HG03460 (cell line): ENCODE measurements at regions not wholly inside any gene's neighbourhood (a gene's known extent, or its start where the extent isn't known, plus 50 kb on each side); places are given as distances from the start of the nearest gene placed in this dataset.
"Not testable (repeated sequence)": the region's sequence is repeated elsewhere in the genome, so short reads cannot be mapped to it uniquely, and the experiment has no call there.

Source experiments
- ATAC-seq: cut with Tn5 transposase; IDR thresholded peaks from one replicate; pipeline ENCODE4 v1.9.1; 2021; ENCODE audit not compliant: unreplicated experiment

GRCh38 chrX:78603908-78604307, 55.2 kb downstream of the RTL3 start:
- no peak for ATAC-seq

- ATAC-seq: no peak
Observed at GRCh38 chrX:78595901-78596502, 63.1 kb downstream of the RTL3 start.

GRCh38 chrX:78593701-78594100, 65.4 kb downstream of the RTL3 start:
- ATAC-seq: no peak

GRCh38 chrX:78592030-78592429, 67.1 kb downstream of the RTL3 start:
- ATAC-seq: no peak

GRCh38 chrX:78574306-78574705, 84.8 kb downstream of the RTL3 start:
- no peak for ATAC-seq

- no peak for ATAC-seq
Observed at GRCh38 chrX:78573630-78574029, 85.5 kb downstream of the RTL3 start.

GRCh38 chrX:78571849-78572248, 87.3 kb downstream of the RTL3 start:
- no peak for ATAC-seq

GRCh38 chrX:78555401-78555980, 103.6 kb downstream of the RTL3 start:
- no peak for ATAC-seq

GRCh38 chrX:78552628-78553027, 106.5 kb downstream of the RTL3 start:
- not testable (repeated sequence) for ATAC-seq

GRCh38 chrX:78548012-78548411, 111.1 kb downstream of the RTL3 start:
- no peak for ATAC-seq

- ATAC-seq: no peak
Observed at GRCh38 chrX:78545233-78545632, 113.9 kb downstream of the RTL3 start.

- no peak for ATAC-seq
Observed at GRCh38 chrX:78543281-78543680, 115.8 kb downstream of the RTL3 start.

GRCh38 chrX:78540171-78540570, 119.0 kb downstream of the RTL3 start:
- ATAC-seq: no peak

GRCh38 chrX:78534221-78534620, 124.9 kb downstream of the RTL3 start:
- ATAC-seq: no peak

- no peak for ATAC-seq
Observed at GRCh38 chrX:78532363-78532762, 126.8 kb downstream of the RTL3 start.

- no peak for ATAC-seq
Observed at GRCh38 chrX:78527818-78528217, 131.3 kb downstream of the RTL3 start.

GRCh38 chrX:78527263-78527662, 131.9 kb downstream of the RTL3 start:
- ATAC-seq: no peak

- no peak for ATAC-seq
Observed at GRCh38 chrX:78522601-78523000, 136.5 kb downstream of the RTL3 start.

GRCh38 chrX:78517124-78517523, 142.0 kb downstream of the RTL3 start:
- no peak for ATAC-seq

- ATAC-seq: no peak
Observed at GRCh38 chrX:78514852-78515251, 144.3 kb downstream of the RTL3 start.

- no peak for ATAC-seq
Observed at GRCh38 chrX:78513971-78514738, 145.0 kb downstream of the RTL3 start.

- ATAC-seq: no peak
Observed at GRCh38 chrX:78506248-78506647, 152.9 kb downstream of the RTL3 start.
